ENCODE measurements at regions not wholly inside any gene's neighbourhood (a gene's known extent, or its start where the extent isn't known, plus 50 kb on each side); places are given as distances from the start of the nearest gene placed in this dataset.

- Mint-ChIP-seq H3K4me1 (no peaks in the 10 kb centered on the region), H3K9me3 (ENCODE audit: insufficient read depth) (no peaks in the 10 kb centered on the region), H3K4me3 (no peak overlapping the region), H3K27ac (no peak overlapping the region), H3K27me3 (peaks cover 16% of the 10 kb centered on the region)
- no peak overlapping the region for H3K9ac ChIP-seq (ENCODE audit: low read length)
- 87% methylated on average over 12 of the region's 12 CpGs for WGBS (ENCODE audit: insufficient coverage)
- no peak overlapping the region for H3K4me2 ChIP-seq (replicated peaks; ENCODE audit: low read depth, low read length, poor library complexity, severe bottlenecking)
- POLR2A ChIA-PET = no interaction called here
- no peaks in the 10 kb centered on the region for H3K9me3 ChIP-seq (ENCODE audit: control extremely low read depth in 1 of 3, control insufficient read depth in 2 of 3, insufficient read depth in 1 of 3, low read length in 2 of 3)
- H3K27me3 ChIP-seq (replicated peaks in 1 of 4; ENCODE audit: control extremely low read depth in 1 of 4, control insufficient read depth in 3 of 4, insufficient read depth in 4 of 4, low read length in 3 of 4) = peaks cover 0 to 3% (median 0%) of the 10 kb centered on the region in 4 experiments
- no peak for ATAC-seq (ENCODE audit: low read depth)
- no peak overlapping the region for H2AFZ ChIP-seq (ENCODE audit: insufficient read depth, low read depth, low read length, poor library complexity, severe bottlenecking)
- no peak overlapping the region for H3K4me3 ChIP-seq (ENCODE audit: control extremely low read depth in 1 of 5, extremely low read depth in 1 of 5, insufficient read depth in 1 of 5, low read depth in 2 of 5, low read length in 4 of 5)
- no peaks in the 10 kb centered on the region for H3K79me2 ChIP-seq (ENCODE audit: control insufficient read depth, insufficient read depth, low read length)
- no peaks in the 10 kb centered on the region for H3K36me3 ChIP-seq (replicated peaks in 1 of 2; ENCODE audit: control extremely low read depth in 1 of 2, control insufficient read depth in 1 of 2, extremely low read depth in 1 of 2, insufficient read depth in 2 of 2, low read length in 1 of 2)
- intact Hi-C loops (cut with micrococcal nuclease) = no loop called here
- H3K4me1 ChIP-seq (ENCODE audit: control insufficient read depth in 2 of 2, insufficient read depth in 2 of 2, low read length in 2 of 2) = no peaks in the 10 kb centered on the region
- CTCF ChIA-PET = no interaction called here
- no peaks in the 10 kb centered on the region for H4K20me1 ChIP-seq (ENCODE audit: control insufficient read depth, insufficient read depth, low read length, poor library complexity, severe bottlenecking)
- TF ChIP-seq CTCF (IDR thresholded peaks at IDR 0.05) (no peak), EZH2 (IDR thresholded peaks at IDR 0.05; ENCODE audit: borderline replicate concordance, insufficient read depth, low read depth, low read length, poor library complexity, severe bottlenecking) (no peak)
- DNase-seq = no peak
- no peak overlapping the region for H3K27ac ChIP-seq (ENCODE audit: low read length in 2 of 2)
Measured at GRCh38 chr7:156480671-156481070, 159.9 kb upstream of the RNF32 start.

GRCh38 chr7:156479596-156479995, 161.0 kb upstream of the RNF32 start:
- Histone ChIP-seq H4K20me1 (ENCODE audit: control insufficient read depth, insufficient read depth, low read length, poor library complexity, severe bottlenecking) (no peaks in the 10 kb centered on the region), H2AFZ (ENCODE audit: insufficient read depth, low read depth, low read length, poor library complexity, severe bottlenecking) (no peak overlapping the region), H3K79me2 (ENCODE audit: control insufficient read depth, insufficient read depth, low read length) (no peaks in the 10 kb centered on the region), H3K27me3 (replicated peaks in 1 of 4; ENCODE audit: control extremely low read depth in 1 of 4, control insufficient read depth in 3 of 4, insufficient read depth in 4 of 4, low read length in 3 of 4) (peaks cover 0 to 6% (median 0%) of the 10 kb centered on the region in 4 experiments), H3K4me1 (ENCODE audit: control insufficient read depth in 2 of 2, insufficient read depth in 2 of 2, low read length in 2 of 2) (no peaks in the 10 kb centered on the region), H3K4me3 (ENCODE audit: control extremely low read depth in 1 of 5, extremely low read depth in 1 of 5, insufficient read depth in 1 of 5, low read depth in 2 of 5, low read length in 4 of 5) (no peak overlapping the region), H3K27ac (ENCODE audit: low read length in 2 of 2) (no peak overlapping the region), H3K36me3 (replicated peaks in 1 of 2; ENCODE audit: control extremely low read depth in 1 of 2, control insufficient read depth in 1 of 2, extremely low read depth in 1 of 2, insufficient read depth in 2 of 2, low read length in 1 of 2) (no peaks in the 10 kb centered on the region), H3K9ac (ENCODE audit: low read length) (no peak overlapping the region), H3K9me3 (ENCODE audit: control extremely low read depth in 1 of 3, control insufficient read depth in 2 of 3, insufficient read depth in 1 of 3, low read length in 2 of 3) (no peaks in the 10 kb centered on the region), H3K4me2 (replicated peaks; ENCODE audit: low read depth, low read length, poor library complexity, severe bottlenecking) (no peak overlapping the region)
- CTCF ChIA-PET = no interaction called here
- POLR2A ChIA-PET = no interaction called here
- intact Hi-C loops (cut with micrococcal nuclease) = no loop called here
- H3K27me3 Mint-ChIP-seq = peaks cover 26% of the 10 kb centered on the region
- no peak overlapping the region for H3K4me3 Mint-ChIP-seq
- no peaks in the 10 kb centered on the region for H3K9me3 Mint-ChIP-seq (ENCODE audit: insufficient read depth)
- no peak for TF ChIP-seq EZH2 (IDR thresholded peaks at IDR 0.05; ENCODE audit: borderline replicate concordance, insufficient read depth, low read depth, low read length, poor library complexity, severe bottlenecking)
- ATAC-seq (ENCODE audit: low read depth) = no peak
- no peaks in the 10 kb centered on the region for H3K4me1 Mint-ChIP-seq
- 73% methylated on average over 1 of the region's 2 CpGs for WGBS (ENCODE audit: insufficient coverage)
- H3K27ac Mint-ChIP-seq = no peak overlapping the region
- DNase-seq = no peak

All from B cell (primary cell).